ENCODE measurements at regions not wholly inside any gene's neighbourhood (a gene's known extent, or its start where the extent isn't known, plus 50 kb on each side); places are given as distances from the start of the nearest gene placed in this dataset.

DNA sequence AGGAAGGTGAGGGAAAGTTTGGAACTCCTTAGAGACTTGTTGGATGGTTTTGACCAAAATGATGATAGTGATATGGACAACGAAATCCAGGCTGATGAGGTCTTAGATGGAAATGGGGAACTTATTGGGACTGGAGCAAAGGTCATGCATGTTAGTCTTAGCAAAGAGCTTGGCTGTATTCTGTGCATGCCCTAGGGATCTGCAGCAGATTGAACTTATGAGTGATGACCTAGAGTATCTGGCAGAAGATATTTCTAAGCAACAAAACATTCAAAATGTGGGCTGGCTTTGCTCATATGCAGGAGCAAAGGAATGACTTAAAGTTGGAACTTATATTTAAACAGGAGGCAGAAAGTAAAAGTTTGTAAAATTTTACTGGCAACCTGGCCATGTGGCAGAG is 489.3 kb upstream of the DIPK2B start:
- H3K4me2 ChIP-seq (ENCODE audit: insufficient read depth, low read length) = no peak overlapping the region
- no peak overlapping the region for H3K4me3 ChIP-seq (ENCODE audit: low read depth in 1 of 2, low read length in 2 of 2)
- no peaks in the 10 kb centered on the region for H4K20me1 ChIP-seq (ENCODE audit: insufficient read depth, low read length)
- no peaks in the 10 kb centered on the region for H3K36me3 ChIP-seq (ENCODE audit: insufficient read depth, low read length)
- TF ChIP-seq, protein P1, sequence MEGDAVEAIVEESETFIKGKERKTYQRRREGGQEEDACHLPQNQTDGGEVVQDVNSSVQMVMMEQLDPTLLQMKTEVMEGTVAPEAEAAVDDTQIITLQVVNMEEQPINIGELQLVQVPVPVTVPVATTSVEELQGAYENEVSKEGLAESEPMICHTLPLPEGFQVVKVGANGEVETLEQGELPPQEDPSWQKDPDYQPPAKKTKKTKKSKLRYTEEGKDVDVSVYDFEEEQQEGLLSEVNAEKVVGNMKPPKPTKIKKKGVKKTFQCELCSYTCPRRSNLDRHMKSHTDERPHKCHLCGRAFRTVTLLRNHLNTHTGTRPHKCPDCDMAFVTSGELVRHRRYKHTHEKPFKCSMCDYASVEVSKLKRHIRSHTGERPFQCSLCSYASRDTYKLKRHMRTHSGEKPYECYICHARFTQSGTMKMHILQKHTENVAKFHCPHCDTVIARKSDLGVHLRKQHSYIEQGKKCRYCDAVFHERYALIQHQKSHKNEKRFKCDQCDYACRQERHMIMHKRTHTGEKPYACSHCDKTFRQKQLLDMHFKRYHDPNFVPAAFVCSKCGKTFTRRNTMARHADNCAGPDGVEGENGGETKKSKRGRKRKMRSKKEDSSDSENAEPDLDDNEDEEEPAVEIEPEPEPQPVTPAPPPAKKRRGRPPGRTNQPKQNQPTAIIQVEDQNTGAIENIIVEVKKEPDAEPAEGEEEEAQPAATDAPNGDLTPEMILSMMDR (IDR thresholded peaks at IDR 0.05; ENCODE audit: borderline replicate concordance, extremely low read depth, low read length, poor library complexity, severe bottlenecking) = no peak
- TF ChIP-seq EZH2 (IDR thresholded peaks at IDR 0.05; ENCODE audit: borderline replicate concordance, low read depth, low read length, severe bottlenecking) = no peak
- no peaks in the 10 kb centered on the region for H3K9me3 ChIP-seq (ENCODE audit: insufficient read depth, low read length, severe bottlenecking)
- H3K9ac ChIP-seq (ENCODE audit: low read depth, low read length) = no peak overlapping the region
- no peaks in the 10 kb centered on the region for H3K27me3 ChIP-seq (ENCODE audit: insufficient read depth, low read length, poor library complexity)
- H2AFZ ChIP-seq (ENCODE audit: low read depth, low read length) = no peak overlapping the region
- DNase-seq = no peak
- no peak overlapping the region for H3K27ac ChIP-seq (ENCODE audit: low read length)
- no peak for ATAC-seq (ENCODE audit: insufficient read depth, low read depth)
- no peaks in the 10 kb centered on the region for H3K79me2 ChIP-seq (ENCODE audit: insufficient read depth, low read length)
- H3K4me1 ChIP-seq (ENCODE audit: insufficient read depth, low read length) = no peaks in the 10 kb centered on the region

DNA sequence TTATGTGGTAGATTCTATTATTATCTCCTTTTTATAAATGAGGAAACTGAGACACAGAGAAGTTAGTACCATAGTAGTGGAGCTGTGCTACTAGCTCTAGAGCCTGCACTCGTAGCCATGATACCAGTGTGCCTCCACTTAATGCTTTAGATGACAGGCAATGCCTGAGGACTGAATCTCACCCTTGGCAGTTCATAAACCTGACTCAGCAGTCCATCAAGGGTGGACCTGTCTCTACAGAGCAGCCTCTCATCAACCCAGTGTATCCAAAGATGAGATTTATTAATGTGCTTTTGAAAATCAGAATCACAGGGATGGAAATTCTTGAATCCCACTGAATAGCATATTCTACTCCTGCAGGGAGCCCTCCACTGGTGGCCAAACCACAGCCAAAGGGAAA is 483.2 kb upstream of the DIPK2B start:
- DNase-seq (no peak), ATAC-seq (ENCODE audit: insufficient read depth, low read depth) (no peak)
- no peak overlapping the region for H3K27ac ChIP-seq (ENCODE audit: low read length)
- no peak overlapping the region for H3K4me3 ChIP-seq (ENCODE audit: low read depth in 1 of 2, low read length in 2 of 2)
- H3K9me3 ChIP-seq (ENCODE audit: insufficient read depth, low read length, severe bottlenecking) = no peaks in the 10 kb centered on the region
- H3K4me1 ChIP-seq (ENCODE audit: insufficient read depth, low read length) = no peaks in the 10 kb centered on the region
- TF ChIP-seq, protein P1 (IDR thresholded peaks at IDR 0.05; ENCODE audit: borderline replicate concordance, extremely low read depth, low read length, poor library complexity, severe bottlenecking) = no peak
- TF ChIP-seq EZH2 (IDR thresholded peaks at IDR 0.05; ENCODE audit: borderline replicate concordance, low read depth, low read length, severe bottlenecking) = no peak
- no peaks in the 10 kb centered on the region for H4K20me1 ChIP-seq (ENCODE audit: insufficient read depth, low read length)
- H3K36me3 ChIP-seq (ENCODE audit: insufficient read depth, low read length) = no peaks in the 10 kb centered on the region
- H2AFZ ChIP-seq (ENCODE audit: low read depth, low read length) = no peak overlapping the region
- no peak overlapping the region for H3K4me2 ChIP-seq (ENCODE audit: insufficient read depth, low read length)
- no peak overlapping the region for H3K9ac ChIP-seq (ENCODE audit: low read depth, low read length)
- no peaks in the 10 kb centered on the region for H3K27me3 ChIP-seq (ENCODE audit: insufficient read depth, low read length, poor library complexity)
- H3K79me2 ChIP-seq (ENCODE audit: insufficient read depth, low read length) = no peaks in the 10 kb centered on the region

DNA sequence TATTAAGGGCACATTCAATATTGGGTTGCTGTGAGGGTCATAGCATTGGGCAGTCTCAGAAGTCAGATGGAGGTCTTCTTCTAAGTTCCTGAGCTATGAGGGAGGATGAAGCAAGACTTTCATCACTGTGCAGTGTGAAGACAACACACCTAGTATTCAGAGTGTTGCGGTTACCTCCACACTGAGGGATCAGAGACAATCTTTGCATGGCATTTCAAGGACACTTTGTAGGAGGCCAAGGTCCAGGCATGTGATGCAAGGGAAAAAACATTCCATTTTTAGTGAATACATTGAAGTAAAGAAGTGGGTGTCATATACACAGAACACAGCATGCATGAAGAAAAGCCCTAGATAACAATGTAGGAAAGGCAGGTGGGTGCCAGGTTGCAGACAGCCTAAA is 481.2 kb upstream of the DIPK2B start:
- Histone ChIP-seq H2AFZ (ENCODE audit: low read depth, low read length) (no peak overlapping the region), H3K4me2 (ENCODE audit: insufficient read depth, low read length) (no peak overlapping the region), H3K27me3 (ENCODE audit: insufficient read depth, low read length, poor library complexity) (no peaks in the 10 kb centered on the region), H3K79me2 (ENCODE audit: insufficient read depth, low read length) (no peaks in the 10 kb centered on the region), H3K36me3 (ENCODE audit: insufficient read depth, low read length) (no peaks in the 10 kb centered on the region), H3K4me1 (ENCODE audit: insufficient read depth, low read length) (no peaks in the 10 kb centered on the region), H3K9ac (ENCODE audit: low read depth, low read length) (no peak overlapping the region), H4K20me1 (ENCODE audit: insufficient read depth, low read length) (no peaks in the 10 kb centered on the region), H3K27ac (ENCODE audit: low read length) (no peak overlapping the region), H3K9me3 (ENCODE audit: insufficient read depth, low read length, severe bottlenecking) (no peaks in the 10 kb centered on the region), H3K4me3 (ENCODE audit: low read depth in 1 of 2, low read length in 2 of 2) (no peak overlapping the region)
- no peak for DNase-seq
- TF ChIP-seq, protein P1 (IDR thresholded peaks at IDR 0.05; ENCODE audit: borderline replicate concordance, extremely low read depth, low read length, poor library complexity, severe bottlenecking) = no peak
- no peak for ATAC-seq (ENCODE audit: insufficient read depth, low read depth)

DNA sequence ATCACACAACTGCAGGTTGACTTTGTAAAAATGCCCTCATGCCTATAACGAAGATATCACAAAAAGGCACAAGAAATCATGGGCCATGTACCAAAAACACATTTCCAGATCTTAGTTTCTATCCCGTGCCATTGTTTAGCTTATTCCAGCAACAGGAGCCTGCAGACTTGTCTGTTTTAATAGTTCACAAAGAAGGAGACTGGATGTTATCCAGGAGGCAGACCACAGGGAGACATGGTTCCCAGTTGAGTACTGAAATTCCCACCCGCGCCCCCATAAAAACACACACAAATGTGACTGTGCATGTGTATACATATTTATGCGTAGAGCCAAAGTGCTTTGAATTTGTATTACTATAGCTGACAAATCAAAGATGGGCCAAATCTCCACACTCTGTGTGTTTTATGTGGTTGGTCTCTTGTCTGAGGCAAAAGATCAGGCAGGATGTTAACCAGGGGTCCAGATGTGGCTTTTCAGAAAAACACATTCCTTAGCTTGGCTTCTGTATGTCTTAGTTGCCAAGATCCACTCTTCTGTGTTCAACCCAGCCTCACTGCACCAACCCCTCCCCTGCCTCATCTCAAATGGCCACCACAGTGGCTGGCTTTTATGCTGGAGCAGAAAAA is 469.2 kb upstream of the DIPK2B start:
- H3K27ac ChIP-seq (ENCODE audit: low read length) = no peak overlapping the region
- no peak overlapping the region for H3K4me3 ChIP-seq (ENCODE audit: low read depth in 1 of 2, low read length in 2 of 2)
- no peaks in the 10 kb centered on the region for H3K79me2 ChIP-seq (ENCODE audit: insufficient read depth, low read length)
- DNase-seq = no peak
- TF ChIP-seq EZH2 (IDR thresholded peaks at IDR 0.05; ENCODE audit: borderline replicate concordance, low read depth, low read length, severe bottlenecking) = no peak
- TF ChIP-seq, protein P1 (IDR thresholded peaks at IDR 0.05; ENCODE audit: borderline replicate concordance, extremely low read depth, low read length, poor library complexity, severe bottlenecking) = no peak
- no peaks in the 10 kb centered on the region for H3K4me1 ChIP-seq (ENCODE audit: insufficient read depth, low read length)
- no peak overlapping the region for H3K9ac ChIP-seq (ENCODE audit: low read depth, low read length)
- H4K20me1 ChIP-seq (ENCODE audit: insufficient read depth, low read length) = no peaks in the 10 kb centered on the region
- H3K27me3 ChIP-seq (ENCODE audit: insufficient read depth, low read length, poor library complexity) = no peaks in the 10 kb centered on the region
- H2AFZ ChIP-seq (ENCODE audit: low read depth, low read length) = no peak overlapping the region
- no peak; the same call in 2 of the 3 replicates for ATAC-seq (ENCODE audit: insufficient read depth, low read depth)
- no peak overlapping the region for H3K4me2 ChIP-seq (ENCODE audit: insufficient read depth, low read length)
- no peaks in the 10 kb centered on the region for H3K9me3 ChIP-seq (ENCODE audit: insufficient read depth, low read length, severe bottlenecking)
- H3K36me3 ChIP-seq (ENCODE audit: insufficient read depth, low read length) = no peaks in the 10 kb centered on the region
